Brain microvascular endothelial cell (primary cell): ENCODE measurements at regions not wholly inside any gene's neighbourhood (a gene's known extent, or its start where the extent isn't known, plus 50 kb on each side); places are given as distances from the start of the nearest gene placed in this dataset.

Source experiments
- DNase-seq: peaks from one replicate; pipeline ENCODE4 v3.0.0-alpha.2; 2020
- H3K27ac ChIP-seq: fragments of 250-450 bp; sonication (Bioruptor Pico); 2 replicates; pipeline ENCODE4 v1.5.1; 2020; ENCODE audit warnings: mild to moderate bottlenecking, moderate library complexity
- H3K27me3 ChIP-seq: fragments of 250-450 bp; sonication (Bioruptor Pico); replicated peaks from 2 replicates; pipeline ENCODE4 v1.5.1; 2020; ENCODE audit warnings: mild to moderate bottlenecking
- H3K36me3 ChIP-seq: fragments of 250-450 bp; sonication (Bioruptor Pico); replicated peaks from 2 replicates; pipeline ENCODE4 v1.5.1; 2020; ENCODE audit warnings: mild to moderate bottlenecking
- H3K4me3 ChIP-seq: 2 replicates; pipeline ENCODE4 v1.5.1; 2011; ENCODE audit warnings: low read depth, mild to moderate bottlenecking, control low read depth, low read length, moderate library complexity
- CTCF ChIP-seq: IDR thresholded peaks from 2 replicates; pipeline ENCODE4 v1.5.1; 2011; ENCODE audit warnings: low read depth, mild to moderate bottlenecking, moderate library complexity, low read length, control low read depth, inconsistent platforms; ENCODE audit errors: missing control alignments
- in situ Hi-C: cut with HindIII; loops from 2 replicates; pipeline ENCODE4 v1.10.0; 2017; ENCODE audit warnings: low sequenced_read_pairs, low pct_ligation_motif_present

DNA sequence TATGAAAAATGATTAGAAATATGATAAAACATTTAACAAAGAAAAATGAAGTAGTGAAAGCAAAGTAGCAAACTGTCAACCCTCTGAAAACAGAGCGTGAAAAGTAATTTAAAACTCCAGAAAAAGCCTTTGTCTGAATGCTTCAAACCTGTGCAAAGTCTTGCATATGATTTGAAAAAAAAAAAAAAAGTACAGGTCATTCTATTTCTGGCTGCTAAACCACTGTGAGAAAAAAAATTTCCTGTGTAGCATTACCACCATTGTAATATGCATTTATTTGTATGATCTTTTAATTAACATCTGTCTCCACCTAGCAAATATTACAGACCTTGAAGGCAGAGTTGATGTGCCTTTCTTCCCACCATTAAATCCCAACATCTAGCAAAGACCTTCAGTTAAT is 82.1 kb upstream of the CCDC68 start:
- H3K27ac ChIP-seq = no peak overlapping the region
- H3K36me3 ChIP-seq = no peaks in the 10 kb centered on the region
- H3K27me3 ChIP-seq = no peaks in the 10 kb centered on the region
- in situ Hi-C loops = no loop called here
- no peak overlapping the region for H3K4me3 ChIP-seq
- no peak for TF ChIP-seq CTCF
- no peak for DNase-seq

DNA sequence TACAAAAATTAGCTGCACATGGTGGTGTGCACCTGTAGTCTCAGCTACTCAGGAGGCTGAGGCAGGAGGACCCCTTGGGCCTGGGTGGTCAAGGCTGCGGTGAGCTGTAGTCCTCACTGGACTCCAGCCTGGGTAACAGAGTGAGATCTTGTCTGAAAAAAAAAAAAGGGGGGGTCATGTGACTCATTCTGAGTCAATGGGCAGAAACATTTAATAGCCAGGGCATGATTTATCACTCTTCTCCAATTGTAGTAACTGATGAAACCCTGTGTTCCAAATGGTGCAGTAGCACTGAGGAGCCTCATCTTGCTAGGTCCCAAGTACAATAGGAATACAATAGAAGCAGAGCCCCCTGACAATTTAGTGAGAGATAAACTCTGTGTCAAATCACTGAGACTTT is 78.9 kb upstream of the CCDC68 start:
- Histone ChIP-seq H3K27ac (no peak overlapping the region), H3K36me3 (no peaks in the 10 kb centered on the region), H3K4me3 (no peak overlapping the region), H3K27me3 (no peaks in the 10 kb centered on the region)
- no peak for DNase-seq
- TF ChIP-seq CTCF = no peak
- in situ Hi-C loops = no loop called here

DNA sequence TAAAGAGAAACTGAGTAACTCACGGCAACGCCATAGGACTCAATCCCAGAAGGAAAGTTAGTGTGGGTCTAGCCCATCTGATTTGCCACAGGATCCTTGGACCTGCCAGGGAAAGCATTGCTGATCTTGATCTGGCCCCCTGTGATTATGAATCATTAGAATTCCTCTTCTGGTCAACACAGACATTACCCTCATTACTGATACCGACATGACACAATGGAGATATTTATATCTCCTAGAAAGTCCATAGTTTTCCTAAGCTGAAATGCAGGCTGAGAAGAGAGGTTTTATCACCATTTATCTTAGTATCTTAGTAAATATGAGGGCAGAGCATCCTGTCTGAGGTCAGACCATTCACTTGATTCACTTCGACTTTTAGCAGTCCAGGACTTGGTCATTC is 75.5 kb upstream of the CCDC68 start:
- Histone ChIP-seq H3K27me3 (no peaks in the 10 kb centered on the region), H3K27ac (peak overlapping the region; percentile 12), H3K4me3 (no peak overlapping the region), H3K36me3 (no peaks in the 10 kb centered on the region)
- TF ChIP-seq CTCF = no peak
- peak; percentile 43 for DNase-seq
- in situ Hi-C loops = no loop called here

GRCh38 chr18:55031979-55032378 is 72.7 kb upstream of the CCDC68 start:
- no peak for TF ChIP-seq CTCF
- no peak for DNase-seq
- Histone ChIP-seq H3K4me3 (no peak overlapping the region), H3K27ac (no peak overlapping the region), H3K27me3 (no peaks in the 10 kb centered on the region), H3K36me3 (no peaks in the 10 kb centered on the region)
- in situ Hi-C loops = no loop called here

DNA sequence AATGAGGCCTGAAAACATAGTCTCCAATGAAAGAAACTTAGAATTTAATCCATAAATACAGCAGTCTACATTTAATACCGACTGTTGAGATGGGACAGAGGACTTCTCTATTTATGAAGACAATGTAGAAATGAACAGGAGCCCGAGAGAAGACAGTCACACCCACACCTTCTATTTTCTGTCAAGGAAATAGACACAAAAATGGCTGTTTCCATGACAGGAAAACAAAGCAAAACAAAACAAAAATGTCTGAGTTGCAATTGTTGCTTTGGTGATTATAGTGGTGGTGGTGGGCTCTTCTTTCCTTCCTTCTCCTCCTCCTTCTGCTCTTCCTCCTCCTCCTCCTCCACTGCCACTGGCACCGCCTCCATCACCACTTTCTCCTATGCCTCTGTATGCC is 72.3 kb upstream of the CCDC68 start:
- no peaks in the 10 kb centered on the region for H3K27me3 ChIP-seq
- no peak overlapping the region for H3K27ac ChIP-seq
- DNase-seq = no peak
- no peaks in the 10 kb centered on the region for H3K36me3 ChIP-seq
- in situ Hi-C loops = no loop called here
- H3K4me3 ChIP-seq = no peak overlapping the region
- TF ChIP-seq CTCF = no peak

DNA sequence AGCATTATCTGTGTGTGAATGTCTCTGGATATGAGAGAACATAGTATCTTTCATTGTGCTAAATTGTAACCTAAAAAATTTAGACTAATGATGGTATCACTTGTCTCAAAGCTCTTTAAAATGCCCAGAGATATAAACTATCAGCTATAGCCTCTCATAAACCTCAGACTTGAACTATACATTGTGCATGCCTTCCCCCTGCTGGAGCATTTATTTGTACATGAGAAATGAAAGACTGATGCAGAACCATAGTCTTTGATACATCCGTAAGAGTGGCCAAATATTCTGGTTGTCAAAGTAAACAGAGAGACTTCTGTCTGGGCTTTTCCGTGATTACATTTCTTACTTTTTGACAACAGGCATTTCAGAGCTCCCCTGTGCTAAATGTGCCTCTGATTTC is 71.9 kb upstream of the CCDC68 start:
- H3K27me3 ChIP-seq = no peaks in the 10 kb centered on the region
- H3K4me3 ChIP-seq = no peak overlapping the region
- no peak for TF ChIP-seq CTCF
- H3K27ac ChIP-seq = no peak overlapping the region
- H3K36me3 ChIP-seq = no peaks in the 10 kb centered on the region
- no peak for DNase-seq
- in situ Hi-C loops = no loop called here
